Lung microvascular endothelial cell (primary cell): ENCODE measurements at regions not wholly inside any gene's neighbourhood (a gene's known extent, or its start where the extent isn't known, plus 50 kb on each side); places are given as distances from the start of the nearest gene placed in this dataset.

Experiments
- DNase-seq, 2 donors: peaks; one replicate each; pipeline versions ENCODE4 v3.0.0 to v3.0.0-alpha.2; 2010; ENCODE audit warnings: low read depth in 2 of 2

DNA sequence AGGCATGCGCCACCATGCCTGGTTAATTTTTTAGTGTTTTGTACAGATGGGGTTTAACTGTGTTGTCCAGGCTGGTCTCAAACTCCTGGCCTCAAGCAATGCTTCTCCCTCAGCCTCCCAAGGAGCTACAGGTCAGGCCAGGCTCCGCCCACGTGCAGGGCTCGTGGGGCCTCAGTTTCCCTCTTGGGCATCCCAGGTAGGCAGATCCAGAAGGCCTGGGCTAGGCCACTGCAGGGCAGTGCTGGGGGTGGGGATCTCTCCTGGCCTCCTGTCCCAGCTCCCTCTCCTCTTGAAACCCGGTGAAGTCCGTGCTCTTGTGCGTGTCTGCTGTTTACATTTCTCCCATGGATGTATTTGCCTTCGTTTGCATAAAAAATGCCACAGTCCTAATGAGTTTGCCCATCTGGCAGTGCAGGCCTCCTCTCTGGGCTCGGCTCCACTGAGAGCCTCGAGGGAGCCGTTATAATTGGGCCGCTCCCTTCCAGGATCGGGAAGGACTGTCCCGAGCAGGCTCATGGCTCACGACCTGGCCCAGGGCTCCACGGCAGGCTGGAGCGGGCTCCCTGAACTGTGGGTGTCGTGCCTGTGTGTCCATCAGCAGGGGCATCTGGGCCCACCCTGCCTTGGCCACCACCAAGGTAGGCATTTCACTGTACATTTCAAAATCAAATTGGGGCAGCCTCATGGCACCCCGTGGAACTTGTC lies 52.6 kb upstream of the RUFY1 start:
- no peak for DNase-seq

DNA sequence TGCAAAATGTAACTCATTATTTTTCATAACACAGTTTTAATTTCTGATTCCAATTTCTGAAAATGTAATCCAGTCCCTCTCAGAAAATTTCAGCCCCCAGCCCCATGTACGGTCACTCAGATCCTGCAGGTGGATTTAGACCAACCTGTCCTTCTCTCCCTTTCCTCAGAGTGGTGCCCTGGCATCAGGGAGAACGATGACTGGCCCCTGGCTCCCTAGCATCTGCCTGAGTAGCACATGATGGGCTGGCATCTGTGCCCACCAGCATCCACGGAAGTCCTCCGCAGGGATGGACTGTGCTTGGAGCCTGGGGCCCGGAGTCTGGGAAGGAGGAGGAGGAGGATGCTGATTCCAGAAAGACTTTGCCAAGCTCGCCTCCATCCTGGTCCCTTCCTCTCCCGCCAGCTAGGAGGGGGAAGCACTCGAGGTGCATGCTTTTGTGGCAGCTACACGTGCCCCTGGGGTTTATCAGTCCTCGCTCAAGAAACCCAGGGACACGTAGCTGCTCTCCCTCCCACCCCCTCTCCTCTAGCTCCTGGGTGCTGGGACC lies 54.4 kb upstream of the RUFY1 start:
- peak in 1 of 2 donors; percentile 7 for DNase-seq

DNA sequence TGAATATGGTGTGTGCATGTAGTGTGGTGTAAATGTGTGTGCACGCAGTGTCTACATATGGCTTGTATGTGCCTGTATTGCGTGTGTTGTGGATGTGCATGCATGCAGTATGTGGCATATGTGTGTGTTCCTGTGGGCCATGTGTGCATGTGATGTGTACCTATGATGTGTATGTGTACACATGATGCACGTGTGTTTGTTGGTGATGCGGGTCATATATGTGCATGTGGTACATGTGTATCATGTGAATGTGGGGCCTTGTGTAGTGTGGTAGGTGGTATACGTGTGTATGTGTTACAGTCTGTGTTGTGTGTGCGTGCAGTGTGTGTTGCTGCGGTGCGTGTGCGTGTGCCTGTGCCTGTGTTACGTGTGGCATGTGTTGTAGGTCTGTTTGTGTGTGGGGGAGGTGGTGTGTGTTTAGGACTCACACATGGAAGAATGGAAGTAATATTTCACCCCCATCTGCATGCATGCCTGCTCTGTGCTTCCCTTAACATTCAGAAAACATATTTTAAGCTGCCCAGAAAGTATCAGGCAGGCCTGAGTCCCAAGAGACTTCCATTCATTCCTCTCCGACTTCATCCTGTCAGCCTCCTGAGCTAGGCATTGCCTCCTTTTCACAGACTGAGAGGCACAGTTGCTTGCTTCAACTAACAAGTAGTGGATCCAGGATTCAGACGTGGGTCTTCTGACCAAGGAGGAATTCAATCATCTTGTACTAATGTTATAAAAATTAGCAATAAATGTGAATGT lies 55.4 kb upstream of the RUFY1 start:
- DNase-seq = no peak

DNA sequence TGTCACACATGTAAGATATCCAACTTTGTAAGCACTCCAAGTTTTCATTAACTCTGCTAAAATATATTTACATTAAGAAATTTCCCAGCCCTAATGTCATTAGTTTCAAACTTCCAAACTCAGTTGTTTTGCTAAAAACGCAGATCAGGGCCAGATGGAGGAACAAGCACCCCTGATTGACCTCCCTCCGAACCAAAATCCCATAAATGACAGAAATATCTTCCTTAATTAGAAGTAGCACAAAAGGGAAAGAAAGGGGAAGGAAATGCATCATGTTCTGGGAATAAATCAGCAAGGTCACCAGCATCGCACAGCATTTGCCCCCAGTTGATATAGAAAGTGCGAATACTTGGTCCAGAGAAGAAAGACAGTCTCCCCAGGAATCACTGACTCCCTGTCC lies 61.4 kb upstream of the RUFY1 start:
- no peak for DNase-seq

DNA sequence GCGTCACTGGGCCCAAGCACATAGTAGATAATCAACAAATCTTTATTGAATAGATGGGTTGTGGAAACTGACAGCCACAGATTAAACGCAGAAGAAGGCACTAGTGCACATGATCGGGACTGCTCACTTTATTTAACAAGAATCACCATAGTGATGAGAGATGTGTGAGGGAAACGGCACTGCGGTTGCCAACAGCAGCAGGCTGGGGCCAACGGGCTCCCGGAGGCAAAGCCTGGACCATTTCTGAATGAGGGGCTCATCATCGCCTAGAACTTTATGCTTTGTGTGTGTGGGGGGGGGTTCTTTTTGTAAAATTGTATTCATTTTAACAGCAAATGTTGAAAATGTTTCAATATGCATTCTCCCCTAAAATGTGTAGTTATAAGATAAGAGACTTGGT lies 61.9 kb upstream of the RUFY1 start:
- DNase-seq = no peak

DNA sequence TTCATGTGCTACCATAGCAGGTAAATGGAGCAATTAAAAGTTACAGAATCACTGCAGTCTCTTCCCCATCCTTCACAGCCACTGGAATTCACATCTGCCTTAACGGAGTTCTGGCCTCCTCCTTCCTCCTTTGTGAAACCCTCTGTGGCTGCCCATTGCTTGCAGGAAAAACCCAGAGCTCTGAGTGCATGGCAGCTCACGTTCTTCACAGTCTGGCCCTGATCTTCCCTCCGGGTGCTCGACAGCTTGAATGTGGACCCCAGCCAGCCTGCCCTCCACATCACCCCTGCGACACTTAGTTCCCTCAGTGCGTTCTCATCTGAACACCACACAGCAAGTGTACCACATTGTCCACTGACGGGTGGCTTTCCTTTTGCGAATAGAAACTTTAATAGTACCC lies 63.2 kb upstream of the RUFY1 start:
- no peak for DNase-seq

DNA sequence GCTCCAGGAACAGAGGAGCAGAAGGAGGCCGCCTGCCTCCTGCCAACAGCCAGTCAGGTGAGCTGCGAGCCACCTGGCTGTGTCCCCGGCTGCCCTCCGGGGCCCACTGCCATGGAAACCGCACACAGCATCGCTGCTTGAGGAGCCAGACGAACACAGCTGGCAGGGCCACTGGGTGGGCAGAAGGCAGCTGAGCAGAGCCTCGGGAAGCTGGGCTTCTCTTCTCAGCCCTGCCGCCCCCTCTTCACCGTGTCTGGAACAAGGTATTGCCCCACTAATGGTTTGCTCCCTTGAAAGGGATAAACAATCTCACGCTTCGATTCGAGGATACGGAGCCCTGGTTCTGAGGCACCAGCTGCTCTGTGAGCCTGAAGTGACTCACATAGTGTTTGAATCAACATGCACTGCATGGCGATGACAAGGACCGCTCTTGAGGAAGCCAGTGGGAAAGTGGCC lies 63.7 kb upstream of the RUFY1 start:
- DNase-seq = no peak

DNA sequence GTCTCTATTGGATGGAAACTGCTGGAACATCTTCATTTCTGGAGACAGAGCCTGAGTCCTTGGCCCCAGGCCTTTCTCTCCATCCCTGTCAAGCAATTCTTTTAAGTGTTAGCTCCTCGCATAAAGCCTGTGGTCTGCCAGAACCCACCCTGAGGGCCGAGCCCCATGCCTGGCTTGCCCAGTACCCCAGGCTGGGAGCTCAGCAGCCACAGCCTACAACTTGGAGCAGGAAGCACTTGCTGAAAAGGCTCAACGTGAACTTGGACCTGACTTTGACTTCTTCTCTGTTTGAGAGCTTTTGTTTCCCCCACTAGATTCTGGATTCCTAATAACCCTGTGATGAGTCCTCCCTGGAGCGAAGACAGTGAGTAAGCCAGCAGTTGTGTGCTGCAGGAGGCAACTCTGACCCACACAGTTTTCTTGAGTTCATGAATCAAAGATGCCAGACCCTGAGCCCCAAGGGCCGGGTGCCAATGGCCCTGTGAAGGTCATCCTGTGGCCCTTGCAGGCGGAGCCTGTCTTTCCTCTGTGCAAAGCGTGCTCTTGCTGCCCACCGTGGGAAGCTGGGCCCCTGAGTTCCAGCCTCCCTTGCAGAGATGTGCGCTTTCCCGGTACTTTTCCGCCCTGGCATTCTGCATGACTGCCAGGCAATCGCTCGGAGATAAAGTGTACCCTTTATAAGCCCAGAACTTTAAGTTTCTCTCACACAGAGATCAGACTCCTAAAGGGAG lies 64.3 kb upstream of the RUFY1 start:
- no peak for DNase-seq

DNA sequence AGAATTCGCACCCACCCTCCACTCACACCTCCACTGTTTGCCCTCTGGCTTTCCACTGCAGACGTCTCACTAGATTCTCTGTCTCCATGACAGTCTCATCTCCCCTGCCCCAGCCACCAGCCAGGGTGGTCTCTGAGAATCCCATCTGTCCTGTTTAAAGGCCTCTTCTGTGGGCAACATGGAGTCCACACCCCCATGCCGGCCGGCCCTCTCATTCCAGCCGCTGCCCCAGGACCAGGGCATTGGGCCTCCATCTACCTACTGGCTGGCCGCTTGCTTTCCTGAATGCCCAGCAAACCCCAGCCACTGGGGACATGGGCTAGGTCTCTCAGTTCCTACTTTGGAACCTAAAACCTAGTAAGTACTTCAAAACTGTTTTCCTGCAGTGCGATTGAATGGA lies 65.6 kb upstream of the RUFY1 start:
- no peak for DNase-seq

DNA sequence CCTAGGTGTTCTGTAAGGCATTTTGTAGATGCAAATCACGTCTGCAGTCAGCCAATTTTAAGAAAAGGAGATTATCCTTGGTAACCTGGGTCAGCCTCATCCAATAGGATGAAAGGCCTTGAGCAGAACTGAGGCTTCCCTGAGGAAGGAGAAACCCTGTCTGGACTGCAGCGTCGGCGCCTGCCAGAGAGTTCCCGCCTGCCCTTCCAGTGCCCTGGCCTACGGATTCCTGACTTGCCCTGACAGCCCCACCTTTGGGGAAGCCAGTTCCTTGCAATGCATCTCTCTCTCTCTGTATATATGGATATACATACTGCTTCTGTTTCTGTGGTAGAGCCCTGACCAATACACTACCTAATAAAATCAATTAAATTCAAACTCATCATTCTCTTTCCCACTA lies 66.2 kb upstream of the RUFY1 start:
- DNase-seq = no peak

DNA sequence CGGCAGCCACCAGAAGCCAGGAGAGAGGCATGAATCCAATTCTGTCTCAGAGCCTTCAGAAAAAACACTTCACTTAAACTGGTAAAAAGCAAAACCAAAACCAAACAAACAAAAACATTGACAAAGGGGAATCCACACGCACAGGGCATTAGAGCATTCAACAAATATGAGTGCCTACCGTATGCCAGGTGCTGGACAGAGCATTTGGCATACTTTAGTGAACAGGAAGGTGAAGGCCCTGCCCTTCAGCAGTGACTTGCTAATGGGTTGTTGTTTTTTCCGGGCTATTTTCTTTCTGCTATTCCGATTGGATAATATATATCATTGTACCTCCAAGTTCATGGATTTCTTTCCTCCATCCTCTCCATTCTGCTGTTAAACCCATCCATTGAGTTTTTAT lies 71.7 kb upstream of the RUFY1 start:
- DNase-seq = no peak

DNA sequence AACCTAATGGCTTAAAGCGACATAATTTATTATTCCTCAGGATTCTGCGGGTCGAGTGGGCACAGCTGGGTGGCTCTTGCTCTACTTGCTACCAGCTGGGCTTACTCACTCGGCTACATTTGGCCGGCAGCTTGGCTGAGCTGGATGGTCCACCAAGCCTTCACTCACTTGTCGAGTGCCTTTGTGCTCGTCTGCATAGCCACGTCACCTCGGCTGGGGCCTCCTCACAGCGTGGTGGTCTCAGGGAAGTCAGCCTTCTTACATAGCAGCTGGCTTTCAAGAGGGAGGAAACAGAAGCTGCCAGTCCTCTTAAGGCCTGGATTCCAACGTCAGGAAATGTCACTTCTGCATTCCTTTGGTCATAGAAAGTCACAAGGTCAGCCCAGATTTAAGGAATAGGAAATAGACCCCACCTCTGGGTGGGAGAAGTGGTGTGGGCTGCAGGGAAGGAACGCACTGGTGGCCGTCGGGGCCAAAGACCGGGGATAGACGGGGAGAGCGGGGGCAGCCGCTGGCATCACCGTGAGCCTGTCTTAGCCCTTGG lies 75.1 kb upstream of the RUFY1 start:
- no peak for DNase-seq

DNA sequence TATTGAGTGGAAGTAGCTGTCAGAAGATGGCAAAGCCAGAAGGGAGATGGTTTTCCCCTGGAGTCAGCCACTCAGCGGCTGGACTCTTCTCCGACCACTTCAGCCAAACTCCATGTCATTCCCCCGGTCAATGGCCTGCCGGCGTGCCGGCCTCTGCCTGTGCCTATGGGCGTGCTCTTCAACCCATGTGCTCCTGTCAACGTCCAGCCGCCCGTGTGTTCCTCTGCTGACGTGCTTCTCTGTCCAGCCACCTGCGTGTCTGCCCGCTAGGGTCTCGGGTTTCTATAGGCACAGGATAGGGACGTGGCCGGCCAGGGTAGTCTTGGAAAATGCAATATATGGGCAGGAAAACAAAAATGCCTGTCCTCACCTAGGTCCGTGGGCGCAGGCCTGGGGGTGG lies 77.7 kb upstream of the RUFY1 start:
- DNase-seq = no peak

DNA sequence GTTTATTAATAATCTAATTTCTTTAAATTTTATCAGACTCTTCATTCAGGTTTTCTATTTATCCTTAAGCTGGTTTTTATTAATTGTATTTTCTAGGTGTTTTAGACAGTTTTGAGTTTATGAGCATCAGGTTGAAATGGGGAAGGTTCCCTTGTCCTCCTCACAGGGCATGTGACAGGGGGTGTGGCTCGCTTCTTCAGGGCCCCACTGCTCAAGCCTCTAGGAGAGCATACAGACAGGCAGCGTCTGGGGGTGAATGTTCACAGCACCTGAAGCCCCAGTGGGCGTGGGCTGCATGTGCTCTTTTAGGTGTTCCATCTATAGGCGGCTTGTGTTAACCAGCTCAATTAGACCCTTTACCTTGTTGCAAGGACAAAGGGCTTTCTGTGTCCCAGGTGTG lies 78.2 kb upstream of the RUFY1 start:
- no peak for DNase-seq

DNA sequence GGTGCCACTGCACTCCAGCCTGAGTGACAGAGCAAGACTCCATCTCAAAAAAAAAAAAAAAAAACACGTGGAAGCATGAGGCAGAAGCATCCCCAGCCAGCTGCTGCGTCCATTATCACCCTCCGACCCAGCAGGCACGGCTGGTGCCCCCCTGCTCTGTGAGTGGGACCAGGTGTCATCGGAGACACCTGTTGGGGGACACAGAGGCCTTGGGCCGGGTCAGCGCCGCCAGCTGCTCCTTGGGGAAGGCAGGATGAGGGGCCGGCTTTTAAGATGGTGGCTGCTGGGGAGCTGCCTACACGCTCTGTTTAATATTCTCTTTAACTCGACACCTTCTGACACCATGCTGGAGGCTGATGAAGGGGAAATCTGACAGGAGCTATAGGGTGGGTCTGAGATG lies 80.2 kb upstream of the RUFY1 start:
- no peak for DNase-seq

DNA sequence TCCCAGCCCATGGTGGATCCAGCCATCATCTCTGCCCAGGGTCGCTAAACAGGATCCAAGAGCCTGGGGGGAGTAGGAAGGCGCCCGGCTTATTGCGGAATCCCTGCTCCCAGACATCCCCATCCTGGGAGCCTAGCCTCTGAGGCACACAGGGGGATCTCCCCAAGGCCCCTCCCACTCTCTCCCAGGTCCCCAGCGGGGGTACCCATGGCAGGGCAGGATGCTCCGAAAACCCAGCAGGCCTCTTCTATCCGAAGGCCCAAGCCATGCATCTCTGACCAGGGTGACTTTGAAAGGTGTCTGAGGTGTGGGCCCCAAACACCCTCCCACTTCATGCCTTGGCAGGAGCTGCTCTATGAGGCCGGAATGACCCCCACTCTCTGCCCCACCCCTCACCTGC lies 81.7 kb upstream of the RUFY1 start:
- no peak for DNase-seq

DNA sequence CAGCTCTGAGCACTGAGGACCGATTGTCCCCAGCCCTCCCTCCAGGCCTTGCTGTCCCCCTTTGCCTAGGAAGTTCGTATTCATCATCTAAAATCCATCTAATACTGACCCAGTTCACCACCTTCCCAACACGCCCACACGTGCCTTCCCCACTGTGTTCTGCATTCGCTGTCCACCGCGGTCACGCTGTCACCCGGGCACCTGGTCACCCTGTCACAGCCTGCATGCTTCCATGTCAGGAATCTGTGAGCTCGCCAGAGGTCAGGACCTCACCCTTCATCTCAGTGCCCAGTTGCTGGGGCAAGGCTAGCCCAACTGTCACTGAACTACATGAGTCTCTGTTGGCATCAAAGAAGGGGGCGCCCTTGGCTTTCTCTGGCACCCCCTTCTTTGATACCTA lies 82.9 kb upstream of the RUFY1 start:
- no peak for DNase-seq

DNA sequence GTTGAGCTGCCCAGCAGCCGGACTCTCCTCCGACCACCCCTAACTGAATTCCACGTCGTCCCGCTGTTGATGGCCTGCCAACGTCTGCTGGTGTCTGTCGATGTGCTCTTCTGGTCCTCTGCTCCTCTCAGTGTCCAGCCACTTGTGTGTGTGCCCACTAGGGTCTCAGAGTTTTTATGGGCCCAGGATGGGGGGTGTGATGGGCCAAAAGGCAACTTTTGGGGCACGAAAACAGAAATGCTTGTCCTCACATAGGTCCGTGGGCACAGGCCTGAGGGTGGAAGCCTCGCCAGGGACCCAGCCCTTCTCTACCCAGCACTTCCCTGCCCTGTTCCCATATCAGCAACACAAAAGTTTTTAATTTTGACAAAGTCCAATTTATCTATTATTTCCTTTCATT lies 85.7 kb upstream of the RUFY1 start:
- DNase-seq = no peak

DNA sequence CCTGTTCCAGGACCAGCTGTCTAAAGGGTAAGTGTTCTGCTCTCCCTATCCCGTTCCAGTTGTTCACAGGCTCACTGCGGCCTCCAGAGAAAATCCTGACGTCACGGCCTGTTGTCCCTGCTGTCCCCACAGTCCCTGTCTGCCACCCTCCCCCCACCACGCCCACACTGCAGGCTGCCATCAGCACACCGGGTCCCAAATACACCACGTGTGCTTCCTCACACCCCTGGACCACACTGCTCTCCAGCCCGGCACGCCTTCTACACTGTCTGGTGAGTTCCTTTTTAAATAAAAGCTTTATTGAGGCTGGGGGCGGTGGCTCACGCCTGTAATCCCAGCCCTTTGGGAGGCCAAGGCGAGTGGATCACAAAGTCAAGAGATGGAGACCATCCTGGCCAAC lies 88.3 kb upstream of the RUFY1 start:
- DNase-seq = no peak

DNA sequence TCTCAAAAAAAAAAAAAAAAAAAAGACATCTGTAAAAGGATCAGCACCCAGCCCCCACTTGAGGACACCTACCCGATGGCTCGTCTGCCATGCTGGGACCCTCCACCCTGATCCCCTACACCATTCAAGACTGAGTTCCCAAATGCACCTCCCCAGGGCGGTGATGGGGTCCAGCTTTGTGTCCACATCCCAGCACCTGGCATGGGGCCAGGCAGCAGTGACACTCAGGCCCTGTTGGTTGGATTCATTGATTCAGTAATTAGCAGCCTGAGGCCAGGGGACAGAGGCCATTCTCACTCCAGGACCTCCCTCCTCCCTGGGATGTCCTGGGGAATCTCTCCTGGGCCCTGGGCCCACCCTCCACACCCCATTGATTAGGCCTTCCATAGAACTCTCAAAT lies 88.8 kb upstream of the RUFY1 start:
- no peak for DNase-seq

DNA sequence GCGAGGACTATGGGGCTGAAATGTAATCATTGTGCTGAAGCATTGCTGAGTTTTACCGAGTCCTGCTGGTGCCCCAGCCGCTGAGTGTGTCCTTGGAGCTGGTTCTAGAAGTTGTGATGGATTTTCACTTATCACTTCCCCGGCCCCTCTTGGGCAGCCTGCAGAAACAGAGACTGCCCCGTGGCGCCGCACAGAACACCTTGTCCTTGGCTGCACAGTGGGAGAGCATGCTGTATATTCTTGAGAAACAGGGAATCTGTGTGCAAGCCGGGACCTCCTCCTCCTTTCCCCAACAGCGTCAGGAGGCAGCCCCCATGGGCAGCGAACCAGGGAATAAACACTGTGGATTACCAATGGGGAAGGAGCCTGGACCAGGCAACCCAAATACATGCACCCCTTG lies 90.6 kb upstream of the RUFY1 start:
- no peak for DNase-seq

DNA sequence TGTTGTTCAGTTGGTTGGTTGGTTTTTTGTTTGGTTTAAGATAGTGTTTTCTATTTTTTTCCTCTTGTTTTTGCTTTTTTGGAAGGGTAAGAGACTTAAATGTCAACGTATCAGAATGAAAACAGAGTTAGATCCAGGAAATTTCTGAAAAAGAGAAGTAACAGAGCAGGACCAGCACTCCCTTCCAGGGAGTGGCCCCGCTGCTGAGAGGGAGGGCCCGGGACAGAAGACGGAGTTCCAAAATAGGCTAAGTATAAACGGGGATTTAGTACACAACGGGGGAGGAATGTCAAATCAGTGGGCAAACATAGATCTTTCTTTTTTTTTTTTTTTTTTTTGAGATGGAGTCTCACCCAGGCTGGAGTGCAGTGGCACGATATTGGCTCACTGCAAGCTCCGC lies 92.7 kb upstream of the RUFY1 start:
- DNase-seq = no peak
